Psoas muscle (tissue), 7 donors: ENCODE measurements at regions not wholly inside any gene's neighbourhood (a gene's known extent, or its start where the extent isn't known, plus 50 kb on each side); places are given as distances from the start of the nearest gene placed in this dataset.

ENCODE experiments used
- ATAC-seq, 4 donors: fragments of 200-7000 bp; cut with Tn5 transposase; one replicate each; pipeline ENCODE4 v1.9.1; 2020; ENCODE audit warnings: moderate library complexity in 3 of 4, mild to moderate bottlenecking in 2 of 4
- DNase-seq, 2 donors: peaks; one replicate each; pipeline ENCODE4 v3.0.0-alpha.2; 2020
- H3K27ac ChIP-seq: fragments of 200-600 bp; one replicate; pipeline ENCODE4 v1.8.0; 2022
- H3K27me3 ChIP-seq, 3 donors: fragments of 200-600 bp in 1 of 3; one replicate each; pipeline versions ENCODE4 v1.6.1 to v1.8.0; 2013 to 2022; ENCODE audit warnings: low read length in 2 of 3, mild to moderate bottlenecking in 2 of 3, moderate library complexity in 1 of 3; ENCODE audit not compliant: insufficient read depth in 3 of 3
- H3K36me3 ChIP-seq, 2 donors: fragments of 200-600 bp in 1 of 2; one replicate each; pipeline versions ENCODE4 v1.6.1 to v1.8.0; 2013 to 2022; ENCODE audit warnings: low read depth in 1 of 2, mild to moderate bottlenecking in 1 of 2, moderate library complexity in 1 of 2; ENCODE audit not compliant: insufficient read depth in 1 of 2
- H3K4me1 ChIP-seq: fragments of 200-600 bp; one replicate; pipeline ENCODE4 v1.8.0; 2022
- H3K4me3 ChIP-seq: fragments of 200-600 bp; one replicate; pipeline ENCODE4 v1.8.0; 2022; ENCODE audit warnings: mild to moderate bottlenecking
- H3K9me3 ChIP-seq: fragments of 200-600 bp; one replicate; pipeline ENCODE4 v1.8.0; 2022
- CTCF ChIP-seq: fragments of 200-600 bp; IDR thresholded peaks from one replicate; pipeline ENCODE4 v1.8.0; 2022; ENCODE audit warnings: antibody characterized with exemption
- WGBS, 3 donors: extraction: QIAGEN DNeasy Blood & Tissue Kit; methylation state at CpG; one replicate each; pipeline versions ENCODE4 v1.1.6 to v1.1.7; 2013; 5-methylcytosine and 5-hydroxymethylcytosine counted together
- intact Hi-C, 2 donors: fragments of 100-400 bp; cut with DNase I; formaldehyde crosslinking; loops; one replicate each; pipeline versions ENCODE4 v1.11.0 to v1.14.2; 2022
- donor health status: healthy with polysubstance abuse.
- donor health status: DM: no; HTN: no; CAD: no; lungs with moderate emphysema.
- donor health status: Bipolar disorder and iron deficiency.
- donor health status: healthy.
- donor health status: DM: yes; HTN: yes; CAD: no.
- donor health status: DM: no; HTN: no; CAD: no.
- donor health status: DM: yes; HTN: yes; CAD: no.

- Histone ChIP-seq H3K4me3 (no peak overlapping the region), H3K4me1 (no peaks in the 10 kb centered on the region), H3K36me3 (no peaks in the 10 kb centered on the region), H3K27me3 (no peaks in the 10 kb centered on the region), H3K9me3 (no peaks in the 10 kb centered on the region), H3K27ac (no peak overlapping the region)
- TF ChIP-seq CTCF: no peak
- ATAC-seq (no peak), DNase-seq (no peak)
- 53 to 60% (median 53%) methylated on average over 3 of the region's 3 CpGs for WGBS, 3 donors
- intact Hi-C loops: no loop called here
These were observed 158.8 kb upstream of the AADAT start for GRCh38 chr4:170248576-170248975.

- Histone ChIP-seq H3K4me1 (no peaks in the 10 kb centered on the region), H3K27me3 (no peaks in the 10 kb centered on the region), H3K36me3 (no peaks in the 10 kb centered on the region), H3K27ac (no peak overlapping the region), H3K9me3 (no peaks in the 10 kb centered on the region), H3K4me3 (no peak overlapping the region)
- no peak for ATAC-seq
- 47 to 48% (median 47%) methylated on average over 4 of the region's 4 CpGs for WGBS, 3 donors
- intact Hi-C loops: no loop called here
- TF ChIP-seq CTCF: no peak
- no peak for DNase-seq
These were observed 158.3 kb upstream of the AADAT start for GRCh38 chr4:170248029-170248428.

GRCh38 chr4:170247596-170247995, 157.8 kb upstream of the AADAT start:
- intact Hi-C loops: no loop called here

GRCh38 chr4:170243662-170244288, 154.0 kb upstream of the AADAT start:
- H3K9me3 ChIP-seq: no peaks in the 10 kb centered on the region
- ATAC-seq (no peak), DNase-seq (no peak)
- no peak overlapping the region for H3K27ac ChIP-seq
- intact Hi-C loops: no loop called here
- H3K36me3 ChIP-seq: no peaks in the 10 kb centered on the region
- no peak for TF ChIP-seq CTCF
- H3K27me3 ChIP-seq: no peaks in the 10 kb centered on the region
- no peak overlapping the region for H3K4me3 ChIP-seq
- no peaks in the 10 kb centered on the region for H3K4me1 ChIP-seq
- WGBS, 3 donors: 69 to 80% (median 72%) methylated on average over 2 of the region's 2 CpGs

More at GRCh38 chr4:170247596-170247995, 157.8 kb upstream of the AADAT start:
- no peaks in the 10 kb centered on the region for H3K9me3 ChIP-seq
- TF ChIP-seq CTCF: no peak
- H3K36me3 ChIP-seq: no peaks in the 10 kb centered on the region
- no peaks in the 10 kb centered on the region for H3K27me3 ChIP-seq
- ATAC-seq: no peak
- DNase-seq: no peak
- no peak overlapping the region for H3K4me3 ChIP-seq
- H3K27ac ChIP-seq: no peak overlapping the region
- no peaks in the 10 kb centered on the region for H3K4me1 ChIP-seq

- no peak for ATAC-seq
- Histone ChIP-seq H3K4me1 (no peaks in the 10 kb centered on the region), H3K9me3 (no peaks in the 10 kb centered on the region), H3K4me3 (no peak overlapping the region), H3K36me3 (no peaks in the 10 kb centered on the region), H3K27me3 (no peaks in the 10 kb centered on the region), H3K27ac (no peak overlapping the region)
- intact Hi-C loops: no loop called here
- no peak for TF ChIP-seq CTCF
- no peak for DNase-seq
These were observed 152.7 kb upstream of the AADAT start for GRCh38 chr4:170242471-170242870.
